ENCODE measurements at regions not wholly inside any gene's neighbourhood (a gene's known extent, or its start where the extent isn't known, plus 50 kb on each side); places are given as distances from the start of the nearest gene placed in this dataset.
A peak's percentile ranks its signal among the peaks of the same experiment; 100 is the strongest.

GRCh38 chr3:139769796-139770195 lies 92.0 kb upstream of the NMNAT3 start:
- TF ChIP-seq CTCF (conservative IDR thresholded peaks at IDR 0.05; ENCODE audit: low read depth, low read length), result no peak
- no peak for DNase-seq (ENCODE audit: low read depth)

GRCh38 chr3:139764936-139765335 lies 87.2 kb upstream of the NMNAT3 start:
- H3K4me3 ChIP-seq (ENCODE audit: low read length), result no peak overlapping the region
- DNase-seq (ENCODE audit: low read depth), result peak; percentile 60
- no peak for TF ChIP-seq CTCF (conservative IDR thresholded peaks at IDR 0.05; ENCODE audit: low read depth, low read length)

More at GRCh38 chr3:139769796-139770195, 92.0 kb upstream of the NMNAT3 start:
- H3K4me3 ChIP-seq (ENCODE audit: low read length), result no peak overlapping the region

- TF ChIP-seq CTCF (conservative IDR thresholded peaks at IDR 0.05; ENCODE audit: low read depth, low read length), result no peak
- no peak for DNase-seq (ENCODE audit: low read depth)
- H3K4me3 ChIP-seq (ENCODE audit: low read length), result no peak overlapping the region
These were observed 86.5 kb upstream of the NMNAT3 start for GRCh38 chr3:139764069-139764905.

GRCh38 chr3:139762302-139762701 lies 84.5 kb upstream of the NMNAT3 start:
- no peak for TF ChIP-seq CTCF (conservative IDR thresholded peaks at IDR 0.05; ENCODE audit: low read depth, low read length)
- DNase-seq (ENCODE audit: low read depth), result no peak
- H3K4me3 ChIP-seq (ENCODE audit: low read length), result no peak overlapping the region

GRCh38 chr3:139759470-139759869 lies 81.7 kb upstream of the NMNAT3 start:
- H3K4me3 ChIP-seq (ENCODE audit: low read length), result no peak overlapping the region
- no peak for TF ChIP-seq CTCF (conservative IDR thresholded peaks at IDR 0.05; ENCODE audit: low read depth, low read length)
- no peak for DNase-seq (ENCODE audit: low read depth)

- peak; percentile 97 for DNase-seq (ENCODE audit: low read depth)
- no peak overlapping the region for H3K4me3 ChIP-seq (ENCODE audit: low read length)
- TF ChIP-seq CTCF (conservative IDR thresholded peaks at IDR 0.05; ENCODE audit: low read depth, low read length), result no peak
These were observed 81.0 kb upstream of the NMNAT3 start for GRCh38 chr3:139758654-139759291.

Measured in retinal pigment epithelial cell (primary cell).